HL-60 (cell line): ENCODE measurements at regions not wholly inside any gene's neighbourhood (a gene's known extent, or its start where the extent isn't known, plus 50 kb on each side); places are given as distances from the start of the nearest gene placed in this dataset.
"Not testable (repeated sequence)": the region's sequence is repeated elsewhere in the genome, so short reads cannot be mapped to it uniquely, and the experiment has no call there.

ENCODE experiments used
- DNase-seq, 2 experiments: peaks; one replicate each; pipeline ENCODE4 v3.0.0-alpha.2; 2010 to 2020; ENCODE audit warnings: low read depth in 1 of 2, low spot score in 1 of 2
- H3K27ac ChIP-seq: fragments of 250-450 bp; sonication (Bioruptor Pico); replicated peaks from 2 replicates; pipeline ENCODE4 v1.5.1; 2020; ENCODE audit warnings: mild to moderate bottlenecking, moderate library complexity
- H3K27me3 ChIP-seq: fragments of 250-450 bp; sonication (Bioruptor Pico); 2 replicates; pipeline ENCODE4 v1.5.1; 2021; ENCODE audit warnings: mild to moderate bottlenecking, moderate library complexity; ENCODE audit not compliant: insufficient read depth, poor library complexity, severe bottlenecking
- H3K4me3 ChIP-seq: replicated peaks from 2 replicates; pipeline ENCODE4 v1.5.1; 2011; ENCODE audit warnings: mild to moderate bottlenecking, control low read depth, low read length; ENCODE audit not compliant: insufficient read depth
- GABPA ChIP-seq: IDR thresholded peaks from 2 replicates; pipeline ENCODE4 v1.6.1; 2012; ENCODE audit warnings: low read depth
- POLR2AphosphoS5 ChIP-seq: IDR thresholded peaks from 2 replicates; pipeline ENCODE4 v1.6.1; 2012; ENCODE audit warnings: low read depth
- SPI1 ChIP-seq: IDR thresholded peaks from 2 replicates; pipeline ENCODE4 v1.6.1; 2012; ENCODE audit warnings: low read depth, mild to moderate bottlenecking, borderline replicate concordance
- TF ChIP-seq, protein P1 (sequence below): IDR thresholded peaks from 2 replicates; pipeline ENCODE4 v1.6.1; 2012; ENCODE audit warnings: low read depth; ENCODE audit not compliant: insufficient replicate concordance
- TF ChIP-seq, protein P2 (sequence below): IDR thresholded peaks from one replicate; pipeline ENCODE4 v1.5.1; 2011; ENCODE audit warnings: low read length, control low read depth, inconsistent platforms; ENCODE audit not compliant: insufficient read depth

DNA sequence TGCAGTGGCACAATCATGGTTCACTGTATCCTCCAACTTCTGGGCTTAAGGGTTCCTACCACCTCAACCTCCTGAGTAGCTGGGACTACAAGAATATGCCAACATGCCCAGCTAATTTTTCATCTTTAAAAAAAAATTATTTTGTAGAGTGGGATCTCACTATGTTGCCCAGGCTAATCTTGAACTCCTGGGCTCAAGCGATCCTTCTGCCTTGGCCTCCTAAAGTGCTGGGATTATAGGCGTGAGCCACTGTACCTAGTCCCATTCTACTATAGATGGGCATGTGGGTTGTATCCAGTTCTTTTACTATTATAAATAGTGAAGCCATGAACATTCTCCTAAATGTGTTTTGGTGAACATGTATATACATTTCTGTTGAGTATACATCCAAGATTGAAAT, 57.9 kb upstream of the PAXBP1 start:
- DNase-seq, result no peak
- Histone ChIP-seq H3K4me3 (no peak overlapping the region), H3K27ac (no peak overlapping the region), H3K27me3 (no peaks in the 10 kb centered on the region)
- TF ChIP-seq, protein P1, sequence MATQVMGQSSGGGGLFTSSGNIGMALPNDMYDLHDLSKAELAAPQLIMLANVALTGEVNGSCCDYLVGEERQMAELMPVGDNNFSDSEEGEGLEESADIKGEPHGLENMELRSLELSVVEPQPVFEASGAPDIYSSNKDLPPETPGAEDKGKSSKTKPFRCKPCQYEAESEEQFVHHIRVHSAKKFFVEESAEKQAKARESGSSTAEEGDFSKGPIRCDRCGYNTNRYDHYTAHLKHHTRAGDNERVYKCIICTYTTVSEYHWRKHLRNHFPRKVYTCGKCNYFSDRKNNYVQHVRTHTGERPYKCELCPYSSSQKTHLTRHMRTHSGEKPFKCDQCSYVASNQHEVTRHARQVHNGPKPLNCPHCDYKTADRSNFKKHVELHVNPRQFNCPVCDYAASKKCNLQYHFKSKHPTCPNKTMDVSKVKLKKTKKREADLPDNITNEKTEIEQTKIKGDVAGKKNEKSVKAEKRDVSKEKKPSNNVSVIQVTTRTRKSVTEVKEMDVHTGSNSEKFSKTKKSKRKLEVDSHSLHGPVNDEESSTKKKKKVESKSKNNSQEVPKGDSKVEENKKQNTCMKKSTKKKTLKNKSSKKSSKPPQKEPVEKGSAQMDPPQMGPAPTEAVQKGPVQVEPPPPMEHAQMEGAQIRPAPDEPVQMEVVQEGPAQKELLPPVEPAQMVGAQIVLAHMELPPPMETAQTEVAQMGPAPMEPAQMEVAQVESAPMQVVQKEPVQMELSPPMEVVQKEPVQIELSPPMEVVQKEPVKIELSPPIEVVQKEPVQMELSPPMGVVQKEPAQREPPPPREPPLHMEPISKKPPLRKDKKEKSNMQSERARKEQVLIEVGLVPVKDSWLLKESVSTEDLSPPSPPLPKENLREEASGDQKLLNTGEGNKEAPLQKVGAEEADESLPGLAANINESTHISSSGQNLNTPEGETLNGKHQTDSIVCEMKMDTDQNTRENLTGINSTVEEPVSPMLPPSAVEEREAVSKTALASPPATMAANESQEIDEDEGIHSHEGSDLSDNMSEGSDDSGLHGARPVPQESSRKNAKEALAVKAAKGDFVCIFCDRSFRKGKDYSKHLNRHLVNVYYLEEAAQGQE, result no peak
- TF ChIP-seq, protein P2, sequence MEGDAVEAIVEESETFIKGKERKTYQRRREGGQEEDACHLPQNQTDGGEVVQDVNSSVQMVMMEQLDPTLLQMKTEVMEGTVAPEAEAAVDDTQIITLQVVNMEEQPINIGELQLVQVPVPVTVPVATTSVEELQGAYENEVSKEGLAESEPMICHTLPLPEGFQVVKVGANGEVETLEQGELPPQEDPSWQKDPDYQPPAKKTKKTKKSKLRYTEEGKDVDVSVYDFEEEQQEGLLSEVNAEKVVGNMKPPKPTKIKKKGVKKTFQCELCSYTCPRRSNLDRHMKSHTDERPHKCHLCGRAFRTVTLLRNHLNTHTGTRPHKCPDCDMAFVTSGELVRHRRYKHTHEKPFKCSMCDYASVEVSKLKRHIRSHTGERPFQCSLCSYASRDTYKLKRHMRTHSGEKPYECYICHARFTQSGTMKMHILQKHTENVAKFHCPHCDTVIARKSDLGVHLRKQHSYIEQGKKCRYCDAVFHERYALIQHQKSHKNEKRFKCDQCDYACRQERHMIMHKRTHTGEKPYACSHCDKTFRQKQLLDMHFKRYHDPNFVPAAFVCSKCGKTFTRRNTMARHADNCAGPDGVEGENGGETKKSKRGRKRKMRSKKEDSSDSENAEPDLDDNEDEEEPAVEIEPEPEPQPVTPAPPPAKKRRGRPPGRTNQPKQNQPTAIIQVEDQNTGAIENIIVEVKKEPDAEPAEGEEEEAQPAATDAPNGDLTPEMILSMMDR, result no peak
- TF ChIP-seq GABPA (no peak), SPI1 (no peak), POLR2AphosphoS5 (no peak)

DNA sequence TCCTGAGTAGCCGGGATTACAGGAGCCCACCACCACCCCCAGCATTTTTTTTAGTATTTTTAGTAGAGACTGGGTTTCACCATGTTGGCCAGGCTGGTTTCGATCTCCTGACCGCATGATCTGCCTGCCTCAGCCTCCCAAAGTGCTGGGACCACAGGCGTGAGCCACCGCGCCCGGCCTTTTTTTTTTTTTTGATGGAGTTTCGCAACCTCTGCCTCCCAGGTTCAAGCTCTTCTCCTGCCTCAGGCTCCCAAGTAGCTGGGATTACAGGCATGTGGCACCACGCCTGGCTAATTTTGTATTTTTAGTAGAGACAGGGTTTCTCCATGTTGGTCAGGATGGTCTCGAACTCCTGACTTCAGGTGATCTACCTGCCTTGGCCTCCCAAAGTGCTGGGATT, 60.2 kb upstream of the PAXBP1 start:
- not testable (repeated sequence) for DNase-seq, H3K27me3 ChIP-seq, H3K27ac ChIP-seq, H3K4me3 ChIP-seq

DNA sequence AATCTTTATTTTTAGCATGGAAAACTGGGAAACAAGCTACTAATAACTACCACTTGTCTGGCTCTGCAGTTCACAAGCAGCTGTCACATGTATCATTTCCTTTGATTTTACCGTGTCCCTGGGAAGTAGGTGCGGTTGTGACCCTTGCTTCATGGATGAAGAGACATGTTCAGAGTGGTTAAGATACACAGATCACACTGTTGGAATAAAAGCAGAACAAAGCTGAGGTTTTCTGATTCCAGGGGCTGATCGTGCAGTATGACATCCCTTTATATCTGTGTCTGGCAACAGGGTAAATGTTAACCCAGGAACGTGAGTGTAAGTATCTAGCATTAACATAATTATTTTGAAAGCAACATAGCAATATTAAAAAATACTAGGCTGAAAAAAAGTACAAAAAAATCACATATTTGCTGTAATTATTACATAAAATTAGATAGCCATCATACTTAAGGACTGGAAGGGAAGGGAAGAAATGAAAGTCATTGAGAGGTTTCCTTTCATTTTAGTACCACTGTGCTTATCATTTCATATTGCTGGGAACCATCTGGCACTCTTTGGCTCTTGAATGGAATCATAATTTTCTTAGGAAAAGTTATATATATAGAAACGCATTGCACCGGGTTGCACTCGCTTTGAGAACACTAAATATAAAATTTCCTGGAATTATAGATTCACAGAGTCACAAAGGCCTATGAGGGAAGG, 62.8 kb upstream of the PAXBP1 start:
- DNase-seq, result no peak
- TF ChIP-seq POLR2AphosphoS5 (no peak), GABPA (no peak), SPI1 (no peak)
- TF ChIP-seq, protein P2, result no peak
- TF ChIP-seq, protein P1, result no peak

DNA sequence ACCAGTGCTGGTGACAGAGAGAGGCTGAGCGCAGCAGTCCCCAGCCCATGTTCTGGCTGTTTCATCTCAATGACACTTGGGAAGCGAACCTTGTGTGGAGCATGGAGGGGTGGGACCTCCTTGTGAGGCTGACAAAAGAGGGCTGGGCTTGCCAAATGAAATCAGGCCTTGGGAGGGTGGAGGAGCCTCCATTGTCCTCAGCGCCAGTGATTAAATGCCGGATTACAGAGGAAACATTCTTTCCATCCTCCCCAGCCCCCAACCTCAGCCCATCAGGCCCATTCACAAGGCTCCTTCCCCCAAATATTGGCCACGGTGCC, 63.3 kb upstream of the PAXBP1 start:
- no peaks in the 10 kb centered on the region for H3K27me3 ChIP-seq
- TF ChIP-seq GABPA, result no peak
- TF ChIP-seq, protein P1, result no peak
- TF ChIP-seq, protein P2, result no peak
- TF ChIP-seq SPI1, result no peak
- TF ChIP-seq POLR2AphosphoS5, result no peak
- no peak overlapping the region for H3K27ac ChIP-seq
- H3K4me3 ChIP-seq, result no peak overlapping the region
- no peak for DNase-seq

More for the DNA sequence above, 62.8 kb upstream of the PAXBP1 start:
- no peak overlapping the region for H3K4me3 ChIP-seq
- H3K27me3 ChIP-seq, result no peaks in the 10 kb centered on the region
- H3K27ac ChIP-seq, result no peak overlapping the region
